HG03108 (cell line): ENCODE measurements at regions not wholly inside any gene's neighbourhood (a gene's known extent, or its start where the extent isn't known, plus 50 kb on each side); places are given as distances from the start of the nearest gene placed in this dataset.
A peak's percentile ranks its signal among the peaks of the same experiment; 100 is the strongest.

ENCODE experiments used
- ATAC-seq: cut with Tn5 transposase; IDR thresholded peaks from one replicate; pipeline ENCODE4 v1.9.1; 2021; ENCODE audit warnings: moderate library complexity; ENCODE audit not compliant: unreplicated experiment

GRCh38 chr10:62652564-62652963 lies 152.0 kb upstream of the ADO start:
- ATAC-seq, result no peak

- ATAC-seq, result peak; percentile 73
Observed at GRCh38 chr10:62653254-62653653, 151.3 kb upstream of the ADO start.

- no peak for ATAC-seq
Observed at GRCh38 chr10:62654966-62655336, 149.6 kb upstream of the ADO start.

- ATAC-seq, result peak; percentile 79
Observed at GRCh38 chr10:62655337-62655994, 149.1 kb upstream of the ADO start.

- no peak for ATAC-seq
Observed at GRCh38 chr10:62657244-62657835, 147.2 kb upstream of the ADO start.

GRCh38 chr10:62658516-62658915 lies 146.0 kb upstream of the ADO start:
- ATAC-seq, result no peak

GRCh38 chr10:62661143-62661542 lies 143.4 kb upstream of the ADO start:
- no peak for ATAC-seq

GRCh38 chr10:62662486-62662885 lies 142.0 kb upstream of the ADO start:
- no peak for ATAC-seq

- no peak for ATAC-seq
Observed at GRCh38 chr10:62665771-62666170, 138.7 kb upstream of the ADO start.

- ATAC-seq, result no peak
Observed at GRCh38 chr10:62666275-62666674, 138.2 kb upstream of the ADO start.

GRCh38 chr10:62669341-62669740 lies 135.2 kb upstream of the ADO start:
- no peak for ATAC-seq

GRCh38 chr10:62671104-62671503 lies 133.4 kb upstream of the ADO start:
- ATAC-seq, result no peak

- ATAC-seq, result peak; percentile 92
Observed at GRCh38 chr10:62681211-62681940, 123.1 kb upstream of the ADO start.

GRCh38 chr10:62684911-62685310 lies 119.6 kb upstream of the ADO start:
- ATAC-seq, result no peak

GRCh38 chr10:62687230-62687748 lies 117.2 kb upstream of the ADO start:
- no peak for ATAC-seq

GRCh38 chr10:62688971-62689700 lies 115.4 kb upstream of the ADO start:
- no peak for ATAC-seq

- ATAC-seq, result no peak
Observed at GRCh38 chr10:62689712-62690111, 114.8 kb upstream of the ADO start.

GRCh38 chr10:62690703-62691102 lies 113.8 kb upstream of the ADO start:
- ATAC-seq, result no peak

- no peak for ATAC-seq
Observed at GRCh38 chr10:62691336-62691735, 113.2 kb upstream of the ADO start.

GRCh38 chr10:62692085-62692484 lies 112.4 kb upstream of the ADO start:
- ATAC-seq, result no peak

GRCh38 chr10:62693306-62693705 lies 111.2 kb upstream of the ADO start:
- ATAC-seq, result no peak
